NCI-H2227 (cell line): ENCODE measurements at regions not wholly inside any gene's neighbourhood (a gene's known extent, or its start where the extent isn't known, plus 50 kb on each side); places are given as distances from the start of the nearest gene placed in this dataset.
"Not testable (repeated sequence)": the region's sequence is repeated elsewhere in the genome, so short reads cannot be mapped to it uniquely, and the experiment has no call there.

ENCODE experiments used
- DNase-seq: peaks from one replicate; lab custom pipeline; 2025; ENCODE audit not compliant: unreplicated experiment; lab: John Stamatoyannopoulos, UW

GRCh38 chr14:65153101-65153500, 50.8 kb upstream of the MAX start:
- DNase-seq = no peak

- DNase-seq = no peak
These were observed 54.5 kb upstream of the MAX start for GRCh38 chr14:65156568-65157366.

- DNase-seq = no peak
These were observed 57.2 kb upstream of the MAX start for GRCh38 chr14:65159281-65160062.

DNA sequence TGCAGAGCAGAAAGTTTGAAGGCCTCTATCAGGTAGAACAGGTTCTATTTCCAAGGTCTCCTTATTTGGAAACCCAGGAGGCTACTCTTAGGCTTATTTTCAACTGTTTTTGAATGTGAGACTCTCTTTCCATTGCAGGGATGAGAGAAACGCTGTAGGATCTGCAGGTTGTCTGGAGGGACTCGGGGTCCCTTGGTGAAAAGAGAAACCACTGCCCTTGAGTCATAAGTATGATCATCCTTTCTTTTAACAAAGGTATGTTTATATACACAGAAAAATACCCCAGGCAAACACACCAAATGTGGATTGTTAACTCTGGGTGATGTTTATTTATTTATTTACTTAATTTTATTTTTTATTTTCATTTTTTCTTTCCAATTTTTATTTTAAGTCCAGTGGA, 57.8 kb upstream of the MAX start:
- DNase-seq = no peak

DNA sequence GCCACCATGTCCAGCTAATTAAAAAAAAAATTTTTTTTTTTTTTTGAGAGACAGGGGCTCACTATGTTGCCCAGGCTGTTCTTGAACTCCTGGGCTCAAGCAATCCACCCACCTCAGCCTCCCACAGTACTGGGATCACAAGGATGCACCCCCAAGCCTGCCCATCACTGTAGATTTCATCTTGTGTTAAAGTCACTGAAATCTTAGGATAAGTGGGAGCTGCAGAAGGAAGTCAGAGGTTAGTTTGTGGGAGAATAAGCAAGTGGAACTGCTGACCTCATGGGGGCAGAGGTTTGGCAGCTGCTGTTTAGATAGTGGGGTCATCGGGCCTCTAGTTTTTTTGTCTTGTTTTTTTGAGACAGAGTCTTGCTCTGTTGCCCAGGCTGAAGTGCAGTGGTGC, 59.7 kb upstream of the MAX start:
- DNase-seq = no peak

GRCh38 chr14:65164068-65164824, 61.9 kb upstream of the MAX start:
- DNase-seq = peak; percentile 59

DNA sequence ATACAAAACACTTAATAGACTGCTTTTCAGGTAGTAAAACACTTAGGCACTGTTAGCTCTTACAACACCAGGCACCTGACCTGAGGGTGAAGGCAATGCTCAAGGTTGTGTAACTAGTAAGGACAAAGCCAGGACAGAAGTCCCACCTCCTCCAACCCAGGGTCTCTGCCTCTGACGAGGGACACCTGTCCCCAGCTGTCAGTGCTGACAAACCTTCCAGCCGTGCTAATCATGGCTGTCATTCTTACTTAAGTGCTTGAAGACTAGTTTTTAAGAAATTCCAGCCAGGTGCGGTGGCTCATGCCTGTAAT, 62.5 kb upstream of the MAX start:
- DNase-seq = no peak

DNA sequence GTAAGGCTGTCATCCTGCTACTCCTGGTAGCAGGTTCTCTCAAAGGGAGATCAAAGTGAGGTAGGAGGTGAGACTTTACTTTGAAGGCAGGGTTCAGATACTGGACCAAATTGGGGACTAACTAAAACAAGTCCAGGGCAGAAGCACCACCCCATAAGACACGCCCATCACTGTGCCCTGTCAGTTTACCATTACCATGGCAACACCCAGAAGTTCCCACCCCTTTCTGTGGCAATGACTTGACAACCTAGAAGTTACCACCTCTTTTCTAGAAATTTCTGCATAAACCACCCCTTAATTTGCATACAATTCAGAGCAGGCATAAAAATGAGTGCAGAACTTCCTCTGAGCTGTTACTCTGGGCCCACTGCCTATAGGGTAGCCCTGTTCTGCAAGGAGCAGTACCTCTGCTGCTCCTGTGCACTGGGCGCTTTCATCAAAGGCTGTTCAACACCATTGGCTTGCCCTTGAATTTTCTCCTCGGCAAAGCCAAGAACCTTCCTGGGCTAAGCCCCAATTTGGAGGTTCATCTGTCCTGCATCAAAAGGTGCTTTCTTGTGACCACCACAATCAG, 64.8 kb upstream of the MAX start:
- no peak for DNase-seq

DNA sequence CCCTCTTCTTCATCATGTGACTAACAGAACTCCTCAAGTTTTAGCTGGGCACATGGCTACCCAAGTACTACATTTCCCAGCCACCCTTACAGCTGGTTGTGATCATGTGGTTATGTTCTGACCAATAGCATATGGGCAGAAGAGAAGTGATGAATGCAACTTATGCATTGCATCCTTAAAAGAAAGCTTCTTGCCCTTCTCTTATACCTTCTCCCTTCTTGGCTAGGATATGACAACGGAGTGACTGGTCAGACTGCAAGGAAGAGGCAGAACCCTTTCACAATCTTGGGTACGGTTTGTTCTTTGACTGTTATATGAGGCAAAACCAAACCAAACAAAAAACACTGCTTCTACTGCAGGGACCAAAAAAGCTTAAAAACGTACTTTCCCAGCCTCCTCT, 66.5 kb upstream of the MAX start:
- DNase-seq = no peak

GRCh38 chr14:65169351-65169750, 67.0 kb upstream of the MAX start:
- no peak for DNase-seq

- no peak for DNase-seq
These were observed 68.0 kb upstream of the MAX start for GRCh38 chr14:65170318-65170717.

DNA sequence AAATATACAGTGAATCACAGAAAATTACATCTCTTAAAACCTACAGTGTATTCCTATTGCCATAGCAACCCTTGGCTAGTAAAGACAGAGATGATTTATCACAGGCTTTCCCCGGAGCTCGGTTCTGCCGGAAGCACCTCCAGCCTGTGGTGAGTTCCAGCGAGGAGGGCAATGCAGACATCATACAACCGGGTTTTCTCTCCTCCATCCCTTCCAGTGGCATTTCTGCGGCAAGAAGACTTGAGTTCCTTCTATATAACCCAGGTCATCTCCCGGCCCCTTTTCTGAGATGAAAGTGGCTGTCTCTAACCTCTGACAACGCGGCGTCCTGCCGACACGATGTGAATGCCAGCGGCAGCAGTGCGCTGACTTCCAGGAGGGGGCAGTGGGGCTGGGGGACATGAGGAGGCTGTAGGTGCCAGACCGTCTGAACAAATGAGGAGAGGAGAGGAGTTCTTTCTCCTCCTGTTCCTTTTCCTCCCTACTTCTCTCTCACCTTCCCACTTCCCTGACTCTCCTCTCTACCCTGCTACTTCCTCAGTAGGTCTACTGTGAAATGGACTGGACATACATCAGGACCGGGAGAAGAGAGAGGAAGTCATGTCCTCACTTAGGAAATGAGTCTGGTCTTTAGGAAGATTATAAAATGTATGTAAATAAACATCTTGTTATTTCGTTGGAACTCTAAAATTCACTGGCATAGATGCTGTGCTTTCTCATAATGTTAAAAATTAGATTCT, 68.6 kb upstream of the MAX start:
- DNase-seq = peak; percentile 87

DNA sequence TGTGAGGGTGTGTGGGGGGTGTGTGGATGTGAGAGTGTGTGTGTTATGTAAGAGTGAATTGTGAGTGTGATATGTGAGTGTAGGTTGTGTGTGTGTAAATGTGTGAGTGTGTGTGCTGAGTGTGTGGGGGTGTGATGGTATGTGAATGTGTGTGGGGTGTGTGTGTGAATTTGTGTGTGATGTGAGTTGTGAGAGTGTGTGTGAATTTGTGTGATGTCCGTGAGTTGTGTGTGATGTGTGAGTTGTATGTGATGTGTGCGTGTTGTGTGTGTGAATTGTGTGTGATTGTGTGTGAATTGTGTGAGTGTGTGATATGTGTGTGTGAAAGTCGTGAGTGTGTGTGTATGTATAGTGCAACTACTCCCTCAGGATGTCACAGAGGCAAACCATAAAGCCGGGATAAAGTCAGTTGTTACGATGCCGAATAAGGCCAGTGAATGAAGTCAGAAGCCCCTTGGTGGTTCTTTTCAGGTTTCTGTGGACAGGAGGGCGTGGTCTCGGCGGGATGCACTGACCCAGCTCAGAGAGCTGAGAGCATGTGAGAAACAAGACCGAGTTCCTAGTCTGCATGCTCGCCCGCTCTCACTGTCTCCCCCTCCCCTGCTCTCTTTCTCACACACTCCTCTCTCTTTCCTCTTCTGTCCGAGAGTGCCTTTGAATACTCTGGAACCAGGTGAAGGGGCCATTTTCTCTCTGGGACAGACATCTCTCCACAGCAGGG, 71.8 kb upstream of the MAX start:
- peak; percentile 69 for DNase-seq

GRCh38 chr14:65174783-65175182, 72.5 kb upstream of the MAX start:
- DNase-seq = no peak

- no peak for DNase-seq
These were observed 75.2 kb upstream of the MAX start for GRCh38 chr14:65177551-65177950.

DNA sequence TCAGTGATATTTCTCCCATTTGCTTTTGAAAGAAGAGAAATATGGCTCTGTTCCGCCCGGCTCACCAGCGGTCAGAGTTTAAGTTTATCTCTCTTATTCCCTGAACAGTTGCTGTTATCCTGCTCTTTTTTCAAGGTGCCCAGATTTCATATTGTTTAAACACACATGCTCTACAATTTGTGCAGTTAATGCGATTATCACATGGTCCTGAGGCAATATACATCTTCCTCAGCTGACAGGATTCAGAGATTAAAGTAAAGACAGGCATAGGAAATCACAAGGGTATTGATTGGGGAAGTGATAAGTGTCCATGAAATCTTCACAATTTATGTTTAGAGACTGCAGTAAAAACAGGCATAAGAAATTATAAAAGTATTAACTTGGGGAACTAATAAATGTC, 76.9 kb upstream of the MAX start:
- DNase-seq = not testable (repeated sequence)

GRCh38 chr14:65179918-65180724, 77.8 kb upstream of the MAX start:
- DNase-seq = no peak

GRCh38 chr14:65180725-65181025, 78.4 kb upstream of the MAX start:
- DNase-seq = no peak

- DNase-seq = no peak
These were observed 81.9 kb upstream of the MAX start for GRCh38 chr14:65184032-65184764.
